ENCODE measurements at regions not wholly inside any gene's neighbourhood (a gene's known extent, or its start where the extent isn't known, plus 50 kb on each side); places are given as distances from the start of the nearest gene placed in this dataset.
"Not testable (repeated sequence)": the region's sequence is repeated elsewhere in the genome, so short reads cannot be mapped to it uniquely, and the experiment has no call there.

GRCh38 chr1:31485166-31485565 lies 72.2 kb downstream of the SERINC2 start:
- no peak for DNase-seq (ENCODE audit: extremely low read depth, low read depth)
- no peak for TF ChIP-seq CTCF (IDR thresholded peaks at IDR 0.05; ENCODE audit: low read depth, low read length)

- DNase-seq (ENCODE audit: extremely low read depth, low read depth) = no peak
- no peak for TF ChIP-seq CTCF (IDR thresholded peaks at IDR 0.05; ENCODE audit: low read depth, low read length)
Observed at GRCh38 chr1:31487143-31487542, 74.1 kb downstream of the SERINC2 start.

GRCh38 chr1:31487721-31488293 lies 74.8 kb downstream of the SERINC2 start:
- TF ChIP-seq CTCF (IDR thresholded peaks at IDR 0.05; ENCODE audit: low read depth, low read length) = no peak
- DNase-seq (ENCODE audit: extremely low read depth, low read depth) = no peak

- no peak for DNase-seq (ENCODE audit: extremely low read depth, low read depth)
- no peak for TF ChIP-seq CTCF (IDR thresholded peaks at IDR 0.05; ENCODE audit: low read depth, low read length)
Observed at GRCh38 chr1:31488528-31488927, 75.5 kb downstream of the SERINC2 start.

- DNase-seq (ENCODE audit: extremely low read depth, low read depth) = not testable (repeated sequence)
Observed at GRCh38 chr1:31489575-31489974, 76.6 kb downstream of the SERINC2 start.

GRCh38 chr1:31490596-31490995 lies 77.6 kb downstream of the SERINC2 start:
- not testable (repeated sequence) for DNase-seq (ENCODE audit: extremely low read depth, low read depth)

GRCh38 chr1:31495351-31495750 lies 81.0 kb upstream of the TINAGL1 start:
- DNase-seq (ENCODE audit: extremely low read depth, low read depth) = not testable (repeated sequence)

GRCh38 chr1:31495770-31496169 lies 80.5 kb upstream of the TINAGL1 start:
- DNase-seq (ENCODE audit: extremely low read depth, low read depth) = not testable (repeated sequence)

GRCh38 chr1:31497601-31498000 lies 78.7 kb upstream of the TINAGL1 start:
- TF ChIP-seq CTCF (IDR thresholded peaks at IDR 0.05; ENCODE audit: low read depth, low read length) = no peak
- DNase-seq (ENCODE audit: extremely low read depth, low read depth) = no peak
